ENCODE measurements at regions not wholly inside any gene's neighbourhood (a gene's known extent, or its start where the extent isn't known, plus 50 kb on each side); places are given as distances from the start of the nearest gene placed in this dataset.
"Not testable (repeated sequence)": the region's sequence is repeated elsewhere in the genome, so short reads cannot be mapped to it uniquely, and the experiment has no call there.

DNA sequence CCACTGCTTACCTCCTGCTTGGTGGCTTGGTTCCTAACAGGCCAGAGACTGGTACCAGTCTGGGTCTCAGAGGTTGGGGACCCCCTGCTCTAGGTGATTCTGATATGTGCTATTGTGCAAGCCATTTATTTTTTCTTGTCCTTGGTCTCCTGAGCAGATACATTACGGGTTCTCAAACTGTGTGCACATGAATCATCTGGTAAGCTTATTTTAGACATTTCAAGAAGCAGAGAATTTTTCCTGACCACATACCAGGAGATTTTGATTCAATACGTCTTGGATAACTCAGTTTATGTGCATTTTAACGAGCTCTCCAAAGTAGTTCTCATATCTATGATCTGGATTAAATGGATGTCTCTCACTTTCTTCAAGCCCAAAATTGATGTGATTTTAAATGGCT, 77.2 kb downstream of the FHIP1A start:
- peak overlapping the region; percentile 25 for H3K4me3 ChIP-seq (ENCODE audit: low read depth, low read length)
- DNase-seq (ENCODE audit: low read depth), result no peak
- TF ChIP-seq, protein P1, sequence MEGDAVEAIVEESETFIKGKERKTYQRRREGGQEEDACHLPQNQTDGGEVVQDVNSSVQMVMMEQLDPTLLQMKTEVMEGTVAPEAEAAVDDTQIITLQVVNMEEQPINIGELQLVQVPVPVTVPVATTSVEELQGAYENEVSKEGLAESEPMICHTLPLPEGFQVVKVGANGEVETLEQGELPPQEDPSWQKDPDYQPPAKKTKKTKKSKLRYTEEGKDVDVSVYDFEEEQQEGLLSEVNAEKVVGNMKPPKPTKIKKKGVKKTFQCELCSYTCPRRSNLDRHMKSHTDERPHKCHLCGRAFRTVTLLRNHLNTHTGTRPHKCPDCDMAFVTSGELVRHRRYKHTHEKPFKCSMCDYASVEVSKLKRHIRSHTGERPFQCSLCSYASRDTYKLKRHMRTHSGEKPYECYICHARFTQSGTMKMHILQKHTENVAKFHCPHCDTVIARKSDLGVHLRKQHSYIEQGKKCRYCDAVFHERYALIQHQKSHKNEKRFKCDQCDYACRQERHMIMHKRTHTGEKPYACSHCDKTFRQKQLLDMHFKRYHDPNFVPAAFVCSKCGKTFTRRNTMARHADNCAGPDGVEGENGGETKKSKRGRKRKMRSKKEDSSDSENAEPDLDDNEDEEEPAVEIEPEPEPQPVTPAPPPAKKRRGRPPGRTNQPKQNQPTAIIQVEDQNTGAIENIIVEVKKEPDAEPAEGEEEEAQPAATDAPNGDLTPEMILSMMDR (conservative IDR thresholded peaks at IDR 0.05; ENCODE audit: low read depth, low read length), result no peak

DNA sequence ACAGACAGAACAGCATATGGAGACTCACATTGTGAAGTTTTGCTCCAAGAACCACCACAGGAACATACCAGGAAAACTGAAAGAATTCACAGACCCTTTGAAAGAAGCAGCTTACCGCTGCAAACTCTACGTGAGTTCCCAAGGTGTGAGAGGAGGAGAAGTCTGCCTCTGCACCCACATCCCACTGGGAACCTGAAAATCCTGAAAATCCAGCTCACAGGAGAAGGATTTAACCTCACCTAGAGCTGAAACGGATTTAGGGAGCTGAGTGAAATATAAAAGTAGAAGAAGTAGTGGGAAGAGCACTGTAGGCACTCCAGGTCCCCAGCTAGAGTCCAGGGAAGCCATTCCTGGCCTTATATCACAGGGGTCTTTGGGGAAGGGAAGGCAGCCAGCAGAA, 80.0 kb downstream of the FHIP1A start:
- TF ChIP-seq, protein P1 (conservative IDR thresholded peaks at IDR 0.05; ENCODE audit: low read depth, low read length), result no peak
- no peak for DNase-seq (ENCODE audit: low read depth)
- no peak overlapping the region for H3K4me3 ChIP-seq (ENCODE audit: low read depth, low read length)

DNA sequence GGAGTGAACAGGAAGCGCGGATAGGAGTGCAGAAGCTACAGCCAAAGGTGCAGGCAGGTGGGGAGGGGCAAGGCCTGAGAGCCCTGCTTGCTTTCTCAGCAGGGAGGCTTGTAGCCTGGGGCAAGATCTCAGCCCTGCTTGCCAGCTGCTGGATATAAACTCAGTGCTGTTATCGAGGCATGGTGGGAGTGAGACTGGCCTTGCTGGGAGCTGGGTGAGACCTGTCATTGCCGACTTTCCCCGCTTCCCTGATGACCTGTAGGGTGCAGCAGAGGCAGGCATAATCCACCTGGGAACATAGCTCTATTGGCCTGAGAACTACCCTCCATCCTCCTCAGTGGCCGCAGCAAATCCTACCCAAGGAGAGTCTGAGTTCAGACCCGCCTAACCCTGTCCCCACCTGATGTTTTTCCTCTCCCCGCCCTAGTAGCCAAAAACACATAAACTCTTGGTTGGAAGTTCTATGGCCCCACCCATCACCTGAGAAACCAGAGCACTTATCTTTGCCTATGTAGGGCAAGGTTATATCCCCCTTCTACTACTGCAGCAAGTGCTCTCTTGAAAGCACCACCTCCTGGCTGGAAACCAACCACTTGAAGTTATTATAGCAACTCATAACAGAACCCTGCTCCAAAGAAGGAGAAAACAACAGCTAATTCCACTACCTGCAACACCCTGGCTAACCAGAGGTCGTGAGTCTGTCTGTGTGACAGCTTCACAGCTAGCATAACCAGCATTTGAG, 80.7 kb downstream of the FHIP1A start:
- no peak overlapping the region for H3K4me3 ChIP-seq (ENCODE audit: low read depth, low read length)
- TF ChIP-seq, protein P1 (conservative IDR thresholded peaks at IDR 0.05; ENCODE audit: low read depth, low read length), result no peak
- DNase-seq (ENCODE audit: low read depth), result no peak

DNA sequence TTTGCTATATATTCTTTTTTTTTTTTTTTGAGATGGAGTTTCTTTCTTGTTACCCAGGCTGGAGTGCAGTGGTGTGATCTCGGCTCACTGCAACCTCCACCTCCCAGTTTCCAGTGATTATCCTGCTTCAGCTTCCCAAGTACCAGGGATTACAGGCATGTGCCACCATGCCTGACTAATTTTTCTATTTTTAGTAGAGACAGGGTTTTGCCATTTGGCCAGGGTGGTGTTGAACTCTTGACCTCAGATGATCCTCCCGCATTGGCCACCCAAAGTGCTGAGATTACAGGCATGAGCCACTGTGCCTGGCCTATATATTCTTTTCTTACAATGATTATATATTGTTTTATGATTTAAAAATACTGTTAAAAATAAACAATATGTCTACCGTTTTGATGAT, 86.6 kb downstream of the FHIP1A start:
- not testable (repeated sequence) for H3K4me3 ChIP-seq (ENCODE audit: low read depth, low read length); DNase-seq (ENCODE audit: low read depth)

DNA sequence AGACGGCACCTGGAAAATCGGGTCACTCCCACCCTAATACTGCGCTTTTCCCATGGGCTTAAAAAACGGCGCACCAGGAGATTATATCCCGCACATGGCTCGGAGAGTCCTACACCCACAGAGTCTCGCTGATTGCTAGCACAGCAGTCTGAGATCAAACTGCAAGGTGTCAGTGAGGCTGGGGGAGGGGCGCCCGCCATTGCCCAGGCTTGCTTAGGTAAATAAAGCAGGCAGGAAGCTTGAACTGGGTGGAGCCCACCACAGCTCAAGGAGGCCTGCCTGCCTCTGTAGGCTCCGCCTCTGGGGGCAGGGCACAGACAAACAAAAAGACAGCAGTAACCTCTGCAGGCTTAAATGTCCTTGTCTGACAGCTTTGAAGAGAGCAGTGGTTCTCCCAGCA, 102.6 kb downstream of the FHIP1A start:
- DNase-seq (ENCODE audit: low read depth), result not testable (repeated sequence)

DNA sequence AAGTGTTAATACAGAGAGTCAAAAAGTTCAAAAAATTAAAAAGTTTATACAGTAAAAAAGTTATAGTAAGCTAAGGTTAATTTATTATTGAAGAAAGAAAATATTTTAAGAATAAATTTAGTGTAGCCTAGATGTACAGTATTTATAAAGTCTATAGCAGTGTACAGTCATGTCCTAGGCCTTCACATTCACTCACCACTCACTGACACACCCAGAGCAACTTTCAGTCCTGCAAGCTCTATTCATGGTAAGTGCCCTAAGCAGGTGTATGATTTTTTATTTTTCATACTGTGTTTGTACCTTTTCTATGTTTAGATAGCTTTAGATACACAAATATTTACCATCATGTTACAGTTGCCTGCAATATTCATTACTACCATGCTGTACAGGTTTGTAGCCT, 108.9 kb downstream of the FHIP1A start:
- H3K4me3 ChIP-seq (ENCODE audit: low read depth, low read length), result no peak overlapping the region
- TF ChIP-seq, protein P1 (conservative IDR thresholded peaks at IDR 0.05; ENCODE audit: low read depth, low read length), result no peak
- DNase-seq (ENCODE audit: low read depth), result no peak

More for the DNA sequence above, 102.6 kb downstream of the FHIP1A start:
- not testable (repeated sequence) for H3K4me3 ChIP-seq (ENCODE audit: low read depth, low read length)

DNA sequence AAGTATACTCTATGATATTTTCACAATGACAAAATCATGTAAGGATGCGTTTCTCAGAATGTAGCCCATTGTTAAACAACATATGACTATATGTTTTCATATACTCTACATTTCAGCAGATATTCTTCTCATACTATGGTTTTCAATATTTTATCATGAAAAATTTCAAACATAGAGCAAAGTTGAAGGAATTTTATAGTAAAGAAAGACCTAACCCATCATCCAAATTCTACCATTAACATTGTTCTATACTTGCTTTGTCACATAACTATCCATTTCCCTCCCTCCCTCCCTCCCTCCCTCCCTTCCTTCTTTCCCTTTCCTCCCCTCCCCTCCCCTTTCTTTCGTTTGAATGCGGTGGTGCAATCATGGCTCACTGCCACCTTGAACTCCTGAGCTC, 109.4 kb downstream of the FHIP1A start:
- DNase-seq (ENCODE audit: low read depth), result no peak
- no peak overlapping the region for H3K4me3 ChIP-seq (ENCODE audit: low read depth, low read length)
- TF ChIP-seq, protein P1 (conservative IDR thresholded peaks at IDR 0.05; ENCODE audit: low read depth, low read length), result no peak

DNA sequence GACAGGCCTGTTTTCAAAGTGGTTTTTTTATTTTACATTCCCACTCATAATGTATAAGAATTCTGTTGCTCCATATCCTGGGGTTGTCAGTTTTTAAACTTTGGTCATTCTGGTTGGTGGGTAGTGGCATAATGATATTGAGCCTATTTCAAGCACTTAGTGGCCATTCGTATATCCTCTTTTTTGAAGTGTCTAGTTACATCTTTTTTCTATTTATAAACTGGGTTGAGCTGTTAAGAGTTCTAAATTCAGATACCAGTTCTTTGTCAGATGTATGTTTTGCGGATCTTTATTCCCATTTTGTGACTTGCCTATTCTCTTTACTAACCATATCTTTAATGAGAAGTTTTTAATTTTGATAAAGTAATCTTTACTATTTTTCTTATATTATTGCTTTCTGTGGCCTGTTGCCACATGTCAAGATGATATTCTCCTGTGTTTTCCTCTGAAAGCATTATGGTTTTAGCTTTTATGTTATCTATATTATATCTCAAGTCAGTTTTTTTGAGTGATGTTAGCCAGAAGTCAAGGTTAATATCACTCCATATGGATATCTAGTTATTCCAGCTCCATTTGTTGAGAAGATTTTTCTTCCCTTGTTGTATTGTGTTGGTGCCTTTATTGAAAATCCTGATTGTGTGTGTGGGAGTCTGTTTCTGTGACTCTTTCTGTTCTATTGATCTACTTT, 110.9 kb downstream of the FHIP1A start:
- no peak overlapping the region for H3K4me3 ChIP-seq (ENCODE audit: low read depth, low read length)
- no peak for DNase-seq (ENCODE audit: low read depth)
- TF ChIP-seq, protein P1 (conservative IDR thresholded peaks at IDR 0.05; ENCODE audit: low read depth, low read length), result no peak
